ENCODE measurements at regions not wholly inside any gene's neighbourhood (a gene's known extent, or its start where the extent isn't known, plus 50 kb on each side); places are given as distances from the start of the nearest gene placed in this dataset.
"Not testable (repeated sequence)": the region's sequence is repeated elsewhere in the genome, so short reads cannot be mapped to it uniquely, and the experiment has no call there.

DNA sequence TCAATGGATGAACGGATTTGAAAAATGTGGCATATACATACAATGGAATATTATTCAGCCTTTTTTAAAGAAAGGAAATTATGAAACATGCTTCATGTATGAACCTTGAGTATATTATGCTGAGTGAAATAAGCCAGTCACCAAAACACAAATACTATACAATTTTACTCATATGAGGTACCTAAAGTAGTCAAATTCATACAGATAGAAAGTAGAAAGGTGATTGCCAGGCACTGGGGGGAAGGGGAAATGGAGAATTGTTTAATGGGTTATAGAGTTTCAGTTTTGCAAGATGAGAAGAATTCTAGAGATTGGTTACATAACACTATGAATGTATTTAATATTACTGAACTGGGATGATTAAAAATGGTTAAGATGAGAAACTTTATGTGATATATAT, 171.4 kb downstream of the TMTC3 start:
- no peak for DNase-seq

DNA sequence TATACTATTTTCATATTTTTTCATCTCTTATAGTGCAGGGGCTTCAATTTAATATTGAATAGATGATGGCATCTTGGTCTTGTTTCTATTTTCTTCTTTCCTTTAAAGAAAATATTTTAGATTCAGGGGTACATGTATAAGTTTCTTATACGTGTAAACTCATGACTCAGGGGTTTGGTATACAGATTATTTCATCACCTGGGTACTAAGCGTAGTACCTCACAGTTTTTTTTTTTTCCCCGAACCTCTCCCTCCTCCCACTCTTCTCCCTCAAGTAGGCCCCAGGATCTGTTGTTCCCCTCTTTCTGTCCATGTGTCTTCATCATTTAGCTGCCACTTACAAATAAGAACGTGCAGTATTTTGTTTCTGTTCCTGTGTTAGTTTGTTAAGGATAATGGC, 172.6 kb downstream of the TMTC3 start:
- DNase-seq = no peak

DNA sequence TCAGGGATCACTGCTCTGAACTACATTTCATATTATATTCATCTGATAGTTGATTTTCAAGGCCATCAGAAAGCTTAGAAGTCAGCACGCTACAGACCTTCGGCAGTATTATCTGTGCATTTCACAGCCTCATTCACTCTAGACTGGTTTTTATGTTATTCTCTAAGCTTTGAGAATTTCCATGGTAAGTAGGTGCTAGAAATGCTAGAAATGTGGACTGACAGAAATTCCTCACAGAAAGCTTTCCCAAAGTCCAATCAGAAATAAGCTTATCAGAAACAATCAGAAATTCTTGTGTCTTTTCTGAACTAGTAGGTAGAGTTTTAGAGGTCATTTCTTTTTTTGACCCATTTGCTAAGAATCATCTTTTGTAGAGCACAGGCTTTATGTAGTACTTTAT, 176.6 kb downstream of the TMTC3 start:
- DNase-seq = no peak

DNA sequence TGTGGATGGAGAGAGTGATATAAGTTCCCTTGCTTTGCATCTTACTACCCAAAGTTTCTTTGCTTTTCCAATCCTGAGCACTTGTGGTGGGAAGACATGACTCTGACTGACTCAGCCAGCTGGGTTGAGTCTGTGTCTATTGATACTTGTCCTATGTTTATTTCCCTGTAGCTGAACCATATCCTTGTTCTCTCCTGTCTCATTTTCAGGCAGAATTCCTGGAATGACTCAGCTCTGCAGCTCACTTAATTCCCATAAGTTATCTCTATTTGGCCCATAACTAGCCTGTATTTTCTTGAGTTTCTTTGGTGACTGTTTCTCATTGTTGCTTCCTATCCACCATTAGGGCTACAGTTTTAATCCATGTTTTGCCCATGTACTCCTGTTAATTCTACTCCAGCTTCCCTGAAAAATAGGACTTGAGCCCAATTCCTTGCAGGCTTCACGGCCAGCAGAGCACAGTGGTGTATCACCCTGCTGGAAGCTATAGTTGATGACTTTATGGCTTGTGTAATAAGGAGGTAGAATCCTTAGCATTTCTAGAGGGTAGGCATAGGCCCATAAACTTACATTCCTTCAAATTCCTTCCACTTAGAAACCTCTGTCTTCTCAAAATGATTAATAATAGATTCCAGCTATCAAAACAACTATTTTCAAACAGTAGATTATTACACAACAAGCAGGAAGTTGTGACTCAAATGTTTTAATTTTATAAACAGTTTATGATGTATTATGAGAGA, 183.1 kb downstream of the TMTC3 start:
- DNase-seq = no peak

DNA sequence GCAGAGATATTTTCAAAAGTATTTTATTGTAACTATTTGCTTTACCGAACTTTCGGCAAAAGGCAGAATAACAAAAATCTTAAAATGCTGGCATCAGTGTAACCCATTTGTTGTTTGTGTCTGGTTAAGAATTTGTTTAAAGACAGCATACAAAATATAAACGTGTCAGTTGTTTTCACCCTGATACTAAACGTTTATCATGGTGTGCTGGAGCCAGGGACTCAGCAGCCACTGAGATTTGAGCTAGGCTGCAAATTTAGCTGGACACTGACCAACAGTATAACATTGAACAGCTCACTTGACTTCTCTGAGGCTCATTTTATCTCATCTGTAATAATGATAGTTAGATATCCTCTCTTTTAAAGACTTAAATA, 183.7 kb downstream of the TMTC3 start:
- no peak for DNase-seq

DNA sequence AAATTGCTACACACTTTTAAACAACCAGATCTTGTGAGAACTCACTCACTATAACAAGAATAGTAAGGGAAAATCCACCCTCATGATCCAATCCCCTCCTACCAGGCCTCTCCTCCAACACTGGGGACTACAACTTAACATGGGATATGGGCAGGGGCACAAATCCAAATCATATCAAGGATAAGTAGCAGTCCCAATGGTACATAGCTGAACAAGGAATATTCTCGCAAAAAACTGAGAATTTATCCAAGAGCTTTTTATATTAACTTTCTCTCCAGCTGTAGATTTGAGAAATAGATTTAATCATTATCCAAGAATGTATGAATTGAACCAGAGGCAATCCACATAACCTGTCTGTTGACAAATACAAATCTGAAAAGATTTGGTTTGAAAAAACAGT, 185.2 kb downstream of the TMTC3 start:
- no peak for DNase-seq

DNA sequence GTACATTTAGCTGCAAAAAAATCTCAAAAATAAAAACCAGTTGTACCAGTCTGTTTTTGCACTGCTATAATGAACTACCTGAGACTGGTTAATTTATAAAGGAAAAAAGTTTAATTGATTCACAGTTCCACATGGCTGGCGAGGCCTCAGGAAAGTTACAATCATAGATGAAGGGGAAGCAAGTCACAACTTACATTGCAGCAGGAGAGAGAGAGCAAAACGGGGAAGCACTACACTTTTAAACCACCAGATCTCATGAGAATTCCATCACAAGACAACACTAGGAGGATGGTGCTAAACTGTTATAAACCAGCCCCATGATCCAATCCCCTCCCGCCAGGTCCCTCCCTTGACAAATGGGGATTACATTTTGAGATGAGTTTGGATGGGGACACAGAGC, 186.0 kb downstream of the TMTC3 start:
- DNase-seq = no peak

DNA sequence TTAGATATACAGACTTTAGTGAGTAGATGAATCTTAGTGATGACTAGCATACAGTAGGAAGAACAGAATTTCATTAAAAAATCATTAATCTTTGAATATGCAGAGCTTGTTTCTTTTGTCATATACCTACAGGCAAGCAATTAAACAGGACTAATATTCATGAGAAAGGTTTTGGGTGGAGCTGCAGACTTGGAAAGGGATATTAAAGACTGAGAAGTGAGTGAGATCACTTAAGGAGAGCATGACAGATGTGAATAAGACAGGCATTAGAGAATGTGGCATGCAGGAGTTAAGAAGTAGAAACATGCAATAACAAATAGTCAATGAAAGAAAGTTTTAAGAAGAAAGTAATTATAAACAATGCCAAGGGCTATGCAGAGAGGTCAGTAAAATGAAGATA, 187.7 kb downstream of the TMTC3 start:
- no peak for DNase-seq

DNA sequence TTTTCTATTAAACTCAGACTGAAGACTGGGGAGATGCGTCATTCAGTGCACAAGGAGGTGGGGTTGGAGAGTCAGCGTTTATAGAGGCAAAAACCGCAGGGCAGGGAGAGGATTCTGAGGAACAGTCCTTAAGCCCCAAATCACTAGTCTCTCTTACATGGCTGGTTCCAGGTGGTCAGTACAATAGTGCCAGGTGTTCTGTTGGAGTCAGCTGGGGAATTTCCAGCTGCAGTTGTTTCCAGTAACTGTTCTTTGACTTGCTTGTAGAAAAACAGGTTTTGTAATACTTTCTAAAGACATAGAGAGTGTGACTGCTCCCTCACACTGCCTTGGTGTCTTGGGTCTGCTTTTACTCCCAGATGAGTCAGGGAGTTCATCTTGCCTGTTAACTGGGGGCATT, 192.2 kb downstream of the TMTC3 start:
- DNase-seq = no peak

DNA sequence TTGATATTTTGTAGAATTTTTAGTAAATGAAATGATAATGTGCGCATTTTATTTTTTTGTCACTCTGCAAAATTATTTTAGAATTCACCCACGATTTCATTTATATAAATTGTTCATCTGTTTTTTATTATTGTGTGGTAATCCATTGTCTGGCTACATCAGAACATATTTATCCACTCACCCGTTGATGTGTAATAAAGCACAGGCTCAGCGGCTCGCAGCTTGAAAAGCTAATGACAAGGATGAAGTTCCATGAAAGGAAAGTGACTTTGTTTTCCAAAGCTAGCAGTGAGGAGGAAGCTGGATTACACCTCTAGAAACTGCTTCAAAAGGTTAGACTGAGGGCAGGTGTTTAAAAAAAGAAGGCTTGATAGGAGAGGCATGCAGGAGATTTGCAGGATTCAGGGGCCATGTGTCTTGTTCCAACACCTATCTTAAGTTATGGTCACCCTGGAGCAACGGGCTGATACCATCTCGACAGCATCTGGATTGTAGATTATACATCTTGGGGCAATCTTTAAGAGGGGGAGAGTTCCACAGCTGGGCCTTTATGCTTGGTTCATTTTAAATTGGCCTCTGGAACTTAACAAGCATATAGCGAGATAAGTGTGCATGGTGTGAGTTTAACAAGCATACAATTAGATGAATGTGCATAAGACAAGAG, 194.1 kb downstream of the TMTC3 start:
- DNase-seq = no peak

DNA sequence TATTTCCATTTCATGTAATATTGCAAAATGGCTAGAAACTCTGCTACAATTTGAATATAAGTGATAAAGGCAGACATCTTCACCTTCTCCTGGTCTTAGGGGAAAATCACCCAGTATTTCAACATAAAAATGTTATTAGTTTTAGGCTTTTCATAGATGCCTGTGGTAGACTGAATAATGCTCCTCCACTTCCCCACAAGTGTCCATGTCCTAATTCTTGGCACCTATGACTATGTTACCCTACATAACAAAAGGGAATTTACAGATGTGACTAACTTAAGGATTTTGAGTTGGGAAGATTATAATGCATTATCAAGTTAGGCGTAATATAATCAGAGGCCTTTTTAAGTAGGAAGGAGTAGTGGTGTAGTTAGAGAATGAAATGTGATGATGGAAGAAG, 196.4 kb downstream of the TMTC3 start:
- no peak for DNase-seq

DNA sequence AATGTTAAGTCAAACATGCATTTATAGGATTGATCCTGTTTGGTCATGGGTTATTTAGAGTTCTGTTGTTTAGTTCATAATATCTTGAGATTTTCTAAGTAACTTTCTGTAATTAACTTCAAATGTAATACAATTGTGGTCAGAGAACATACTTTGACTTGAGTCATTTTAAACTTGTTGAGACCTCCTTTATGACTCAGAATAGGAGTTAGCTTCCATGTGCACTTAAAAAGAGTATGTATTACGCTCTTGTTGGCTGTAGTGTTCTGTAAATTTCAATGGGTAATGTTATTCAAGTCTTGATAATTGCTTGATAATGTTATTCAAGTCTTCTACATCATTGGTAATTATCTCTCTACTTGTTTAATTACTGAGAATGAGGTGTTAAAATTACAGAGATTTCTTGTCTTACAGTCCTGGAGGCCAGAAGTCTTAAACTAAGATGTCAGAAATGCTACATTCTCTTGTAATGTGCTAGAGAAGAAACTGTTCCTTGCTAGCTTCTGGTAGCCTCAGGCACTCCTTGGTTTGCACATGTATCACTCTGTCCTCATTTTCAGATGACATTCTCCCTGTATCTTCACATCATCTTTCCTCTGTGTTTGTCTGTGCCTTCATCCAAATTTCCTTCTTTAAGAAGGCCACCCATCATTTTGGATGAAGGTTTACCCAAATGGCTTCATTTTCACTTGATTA, 197.3 kb downstream of the TMTC3 start:
- no peak for DNase-seq

DNA sequence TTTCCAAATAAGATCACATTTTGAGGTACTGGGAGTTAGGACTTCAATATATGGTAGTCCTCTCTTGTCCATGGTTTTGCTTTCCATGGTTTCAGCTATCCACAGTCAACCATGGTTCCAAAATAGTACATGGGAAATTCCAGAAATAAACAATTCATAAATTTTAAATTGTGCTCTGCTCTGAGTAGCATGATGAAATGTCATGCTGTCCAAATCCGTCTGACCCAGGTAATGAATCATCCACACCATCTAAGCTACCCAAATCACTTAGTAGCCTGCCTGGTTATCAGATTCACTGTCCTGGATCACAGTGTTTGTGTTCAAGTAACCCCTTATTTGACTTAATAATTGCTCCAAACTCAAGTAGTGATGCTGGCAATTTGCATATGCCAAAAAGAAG, 197.9 kb downstream of the TMTC3 start:
- DNase-seq = no peak

DNA sequence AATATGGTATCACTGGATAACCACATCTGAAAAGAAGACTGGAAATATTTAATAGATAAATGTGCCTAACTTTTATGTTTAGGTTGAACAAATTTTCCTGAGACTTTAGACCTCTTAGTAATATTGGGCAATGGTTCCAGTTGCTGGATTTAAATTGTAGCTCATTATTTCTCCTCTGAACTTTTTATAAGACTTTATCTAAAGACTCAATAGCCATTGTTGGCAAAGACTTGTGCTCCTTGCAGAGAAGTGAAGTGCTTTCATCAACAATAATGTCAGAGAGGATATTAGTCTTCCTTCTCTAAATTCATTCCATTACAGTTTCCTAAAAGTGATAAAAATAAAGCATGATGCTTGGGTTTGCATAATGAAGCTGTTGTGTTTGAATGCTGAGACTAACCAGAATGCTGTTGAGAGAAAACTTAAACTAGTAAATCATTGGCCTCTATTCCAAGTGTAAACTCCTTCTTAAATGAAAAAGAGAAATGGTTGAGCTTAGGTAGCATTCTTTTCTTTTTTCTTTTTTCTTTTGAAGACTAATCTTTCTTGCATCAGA, 200.2 kb downstream of the TMTC3 start:
- DNase-seq = no peak

DNA sequence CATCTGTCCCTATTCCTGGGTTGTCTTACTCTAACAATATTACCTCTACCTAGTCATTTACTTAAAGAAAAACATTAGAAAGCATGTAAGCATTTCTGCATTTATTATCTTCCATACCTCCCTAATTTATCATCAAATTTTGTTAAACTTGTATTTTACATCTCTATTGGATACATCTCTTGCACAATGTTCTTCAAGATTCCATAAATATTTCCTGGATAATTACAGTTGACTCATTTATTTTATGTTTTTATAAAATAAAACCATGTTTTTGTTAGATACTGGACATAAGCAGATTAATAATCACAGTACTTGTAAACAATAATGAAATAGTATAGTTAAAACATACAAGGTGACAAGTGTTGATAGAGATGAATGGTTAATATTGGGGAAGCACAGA, 209.0 kb downstream of the TMTC3 start:
- no peak for DNase-seq

DNA sequence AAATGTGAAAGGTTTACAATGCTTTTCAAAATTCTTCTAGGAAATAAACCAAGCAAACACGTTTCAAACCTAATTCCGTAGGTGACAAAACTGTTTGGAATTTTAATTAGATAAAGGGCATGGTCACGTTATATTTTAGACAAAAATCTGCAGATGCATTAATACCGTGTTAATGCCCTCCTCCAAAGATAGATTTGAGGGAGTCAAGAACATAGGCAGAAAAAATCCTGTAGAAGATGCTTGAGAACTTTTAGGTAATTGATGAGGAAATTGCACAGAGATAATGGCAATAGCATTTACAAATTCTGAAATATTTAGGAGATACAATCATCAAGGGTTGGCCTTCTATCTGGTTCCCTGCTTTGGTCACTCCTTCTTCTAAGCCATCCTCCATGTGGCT, 212.6 kb downstream of the TMTC3 start:
- no peak for DNase-seq

DNA sequence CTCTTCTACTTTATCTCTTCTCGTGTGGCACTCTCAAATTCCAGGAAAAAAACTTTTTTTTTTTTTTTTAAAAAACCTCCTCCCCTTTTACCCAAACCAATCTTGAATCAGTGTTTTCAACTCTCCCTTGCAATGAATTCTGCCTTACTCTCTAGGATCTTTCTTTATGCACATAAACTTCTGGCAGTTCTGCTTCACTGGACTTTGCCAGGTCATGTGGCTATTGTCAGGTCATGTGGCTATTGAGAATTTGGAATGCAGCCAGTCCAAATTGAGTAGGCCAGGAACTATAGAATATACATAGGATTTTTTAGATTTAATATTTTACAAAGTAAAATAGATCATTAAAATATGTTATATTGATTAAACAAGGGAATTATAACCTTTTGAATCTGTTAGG, 218.2 kb downstream of the TMTC3 start:
- no peak for DNase-seq

DNA sequence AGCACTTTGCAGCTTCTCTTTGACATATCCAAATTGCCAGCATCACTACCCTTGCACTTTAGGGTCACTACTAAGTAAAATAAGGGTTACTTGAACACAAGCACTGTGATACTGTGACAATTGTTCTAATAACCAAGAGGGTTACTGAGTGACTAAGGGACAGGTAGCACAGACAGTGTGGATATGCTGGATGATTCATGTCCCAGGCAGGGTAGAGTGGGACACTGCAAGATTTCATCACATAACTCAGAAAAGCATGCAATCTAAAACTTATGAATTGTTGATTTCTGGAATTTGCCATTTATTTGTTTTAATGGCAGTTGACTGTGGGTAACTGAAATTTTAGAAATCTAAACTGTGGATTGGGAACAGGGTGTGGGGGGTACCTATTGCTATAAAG, 218.8 kb downstream of the KITLG start:
- no peak for DNase-seq

DNA sequence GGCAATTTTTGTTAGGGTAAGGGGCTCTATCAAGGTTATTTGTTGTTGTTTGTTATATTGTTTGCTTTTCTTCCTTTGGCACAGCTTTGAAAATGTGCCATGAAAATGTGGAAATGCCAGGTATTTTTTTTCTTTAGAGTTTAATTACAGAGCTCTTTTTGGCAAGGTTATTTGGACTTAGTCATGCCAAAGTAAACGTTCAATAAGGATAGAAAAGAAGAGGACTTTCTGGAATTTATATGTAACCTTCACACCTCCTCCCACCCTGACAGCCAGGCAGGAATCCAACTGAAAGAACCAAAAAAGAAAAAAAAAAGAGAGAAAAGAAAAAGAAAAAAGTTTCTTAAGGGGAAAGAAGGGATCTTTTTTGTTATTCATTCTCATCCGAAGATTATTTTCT, 217.8 kb downstream of the KITLG start:
- no peak for DNase-seq

DNA sequence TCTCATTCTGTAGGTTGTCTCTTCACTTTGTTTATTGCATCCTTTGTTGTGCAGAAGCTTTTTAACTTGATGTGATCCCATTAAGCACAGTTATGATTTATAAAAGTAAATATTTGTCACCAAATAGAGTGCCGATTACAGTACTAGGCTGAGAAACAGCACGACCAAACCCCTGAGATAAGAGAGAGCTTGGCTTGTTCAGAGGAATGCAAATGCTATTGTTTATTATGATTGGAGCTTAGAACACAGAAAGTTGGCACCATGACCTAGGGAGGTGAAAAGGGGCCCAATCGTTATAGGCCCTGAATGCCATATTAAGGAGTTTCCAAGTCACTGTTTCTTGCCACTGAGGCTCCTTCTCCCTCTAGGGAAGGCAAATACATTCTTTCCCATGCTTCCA, 214.9 kb downstream of the KITLG start:
- DNase-seq = no peak

DNA sequence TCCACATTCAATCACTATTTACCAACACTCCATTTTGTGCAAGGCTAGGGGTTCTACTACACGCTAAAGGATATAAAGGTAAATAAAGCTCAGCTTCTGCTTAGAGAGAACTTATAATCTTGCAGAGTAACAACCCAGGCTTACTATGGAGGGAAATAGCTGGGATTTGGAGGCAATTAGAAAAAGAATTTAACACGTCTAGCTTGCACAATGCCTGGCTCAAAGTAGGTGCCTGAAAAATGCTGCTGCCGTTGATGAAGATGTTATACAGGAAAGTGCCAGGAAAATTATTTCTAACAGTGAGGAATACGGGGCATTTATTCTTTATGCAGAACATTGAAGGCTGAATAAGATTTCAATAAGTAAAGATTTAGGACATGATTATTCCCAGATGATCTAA, 214.2 kb downstream of the KITLG start:
- DNase-seq = no peak

DNA sequence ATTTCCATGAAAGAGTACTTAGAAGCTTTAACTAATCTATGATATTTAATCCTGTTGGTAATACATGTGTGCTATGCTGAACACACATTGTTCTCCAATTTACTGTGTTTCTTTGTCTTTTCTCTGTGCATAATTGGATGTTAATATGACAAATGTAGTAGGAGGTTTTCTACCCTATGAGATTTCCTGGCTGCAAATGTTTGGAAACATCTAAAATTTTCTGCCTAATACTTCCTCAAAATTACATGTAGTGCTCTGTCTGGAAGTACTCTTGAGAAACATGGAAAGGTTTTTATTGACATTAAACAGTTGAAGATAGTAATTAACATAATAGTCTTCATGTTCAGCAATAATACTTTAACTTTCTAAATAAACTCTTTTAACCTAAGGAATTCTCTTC, 213.0 kb downstream of the KITLG start:
- no peak for DNase-seq

DNA sequence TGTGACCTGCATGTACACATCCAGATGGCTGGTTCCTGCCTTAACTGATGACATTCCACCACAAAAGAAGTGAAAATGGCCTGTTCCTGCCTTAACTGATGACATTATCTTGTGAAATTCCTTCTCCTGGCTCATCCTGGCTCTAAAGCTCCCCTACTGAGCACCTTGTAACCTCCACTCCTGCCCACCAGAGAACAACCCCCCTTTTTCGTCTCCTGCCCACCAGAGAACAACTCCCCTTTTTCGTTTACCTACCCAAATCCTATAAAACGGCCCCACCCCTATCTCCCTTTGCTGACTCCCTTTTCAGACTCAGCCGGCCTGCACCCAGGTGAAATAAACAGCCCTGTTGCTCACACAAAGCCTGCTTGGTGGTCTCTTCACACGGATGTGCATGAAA, 212.2 kb downstream of the KITLG start:
- DNase-seq = not testable (repeated sequence)

Measured in stimulated activated CD4-positive, alpha-beta T cell treated with anti-CD3 and anti-CD28 coated beads, Interleukin-4, amount 100 ng/mL, for 1 hour (primary cell).